ENCODE measurements at regions not wholly inside any gene's neighbourhood (a gene's known extent, or its start where the extent isn't known, plus 50 kb on each side); places are given as distances from the start of the nearest gene placed in this dataset.

DNA sequence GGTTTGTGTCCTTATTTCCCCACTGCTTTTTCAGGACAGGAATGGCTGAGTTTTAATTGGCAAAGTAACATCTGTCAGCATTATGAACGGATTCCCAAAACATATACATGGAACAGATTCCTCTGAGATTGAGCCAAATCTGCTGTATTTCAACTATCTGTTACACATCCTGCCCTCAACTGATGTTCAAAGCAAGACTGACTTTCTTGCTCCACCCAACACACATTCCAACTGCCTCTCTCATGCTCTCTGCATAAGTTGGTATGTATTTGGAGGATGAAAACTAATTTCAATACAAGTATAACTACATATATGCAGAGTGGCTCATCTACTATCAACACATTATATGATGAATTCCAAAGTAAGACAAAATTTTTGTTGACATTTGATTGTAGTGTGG is 342.2 kb downstream of the GATA3 start:
- no peak for TF ChIP-seq CTCF (IDR thresholded peaks at IDR 0.05)
- TF ChIP-seq POLR2AphosphoS5 (IDR thresholded peaks at IDR 0.05; ENCODE audit: insufficient read depth in 1 of 2, low read depth in 1 of 2), result no peak
- TF ChIP-seq POLR2A (IDR thresholded peaks at IDR 0.05), result no peak
